HUDEP-2 (cell line): ENCODE measurements at regions not wholly inside any gene's neighbourhood (a gene's known extent, or its start where the extent isn't known, plus 50 kb on each side); places are given as distances from the start of the nearest gene placed in this dataset.

Source experiments
- DNase-seq, 76 experiments: peaks; one replicate each; lab custom pipeline; 2025; ENCODE audit not compliant: unreplicated experiment in 76 of 76; lab: John Stamatoyannopoulos, UW

GRCh38 chr17:70855401-70856054 is 686.2 kb downstream of the KCNJ2 start:
- DNase-seq: no peak

- DNase-seq: no peak
Measured at GRCh38 chr17:70857351-70857750, 688.0 kb downstream of the KCNJ2 start.

GRCh38 chr17:70859829-70860228 is 690.5 kb downstream of the KCNJ2 start:
- DNase-seq: no peak

- no peak for DNase-seq
Measured at GRCh38 chr17:70862295-70862694, 693.0 kb downstream of the KCNJ2 start.

GRCh38 chr17:70863436-70864248 is 694.3 kb downstream of the KCNJ2 start:
- DNase-seq: peak in 2 of 76 experiments; percentile 0 to 1

GRCh38 chr17:70865993-70866804 is 696.9 kb downstream of the KCNJ2 start:
- DNase-seq: no peak

GRCh38 chr17:70868149-70868548 is 698.8 kb downstream of the KCNJ2 start:
- no peak for DNase-seq

GRCh38 chr17:70869402-70870085 is 700.2 kb downstream of the KCNJ2 start:
- no peak for DNase-seq

GRCh38 chr17:70871180-70871818 is 702.0 kb downstream of the KCNJ2 start:
- DNase-seq: no peak

GRCh38 chr17:70872103-70872502 is 702.8 kb downstream of the KCNJ2 start:
- DNase-seq: no peak

GRCh38 chr17:70875729-70876310 is 706.5 kb downstream of the KCNJ2 start:
- DNase-seq: peak in 53 of 76 experiments; percentile 1 to 97 (median 72)

GRCh38 chr17:70878879-70879278 is 709.5 kb downstream of the KCNJ2 start:
- no peak for DNase-seq

- DNase-seq: no peak
Measured at GRCh38 chr17:70879401-70879800, 710.1 kb downstream of the KCNJ2 start.

GRCh38 chr17:70881093-70881492 is 711.8 kb downstream of the KCNJ2 start:
- DNase-seq: no peak

GRCh38 chr17:70882504-70882903 is 713.2 kb downstream of the KCNJ2 start:
- DNase-seq: no peak

GRCh38 chr17:70886648-70887047 is 717.3 kb downstream of the KCNJ2 start:
- no peak for DNase-seq

GRCh38 chr17:70888324-70888723 is 719.0 kb downstream of the KCNJ2 start:
- DNase-seq: no peak

- no peak for DNase-seq
Measured at GRCh38 chr17:70891306-70891705, 722.0 kb downstream of the KCNJ2 start.

- no peak for DNase-seq
Measured at GRCh38 chr17:70892527-70892926, 723.2 kb downstream of the KCNJ2 start.

GRCh38 chr17:70896843-70897242 is 727.5 kb downstream of the KCNJ2 start:
- DNase-seq: no peak
